ENCODE measurements at regions not wholly inside any gene's neighbourhood (a gene's known extent, or its start where the extent isn't known, plus 50 kb on each side); places are given as distances from the start of the nearest gene placed in this dataset.

DNA sequence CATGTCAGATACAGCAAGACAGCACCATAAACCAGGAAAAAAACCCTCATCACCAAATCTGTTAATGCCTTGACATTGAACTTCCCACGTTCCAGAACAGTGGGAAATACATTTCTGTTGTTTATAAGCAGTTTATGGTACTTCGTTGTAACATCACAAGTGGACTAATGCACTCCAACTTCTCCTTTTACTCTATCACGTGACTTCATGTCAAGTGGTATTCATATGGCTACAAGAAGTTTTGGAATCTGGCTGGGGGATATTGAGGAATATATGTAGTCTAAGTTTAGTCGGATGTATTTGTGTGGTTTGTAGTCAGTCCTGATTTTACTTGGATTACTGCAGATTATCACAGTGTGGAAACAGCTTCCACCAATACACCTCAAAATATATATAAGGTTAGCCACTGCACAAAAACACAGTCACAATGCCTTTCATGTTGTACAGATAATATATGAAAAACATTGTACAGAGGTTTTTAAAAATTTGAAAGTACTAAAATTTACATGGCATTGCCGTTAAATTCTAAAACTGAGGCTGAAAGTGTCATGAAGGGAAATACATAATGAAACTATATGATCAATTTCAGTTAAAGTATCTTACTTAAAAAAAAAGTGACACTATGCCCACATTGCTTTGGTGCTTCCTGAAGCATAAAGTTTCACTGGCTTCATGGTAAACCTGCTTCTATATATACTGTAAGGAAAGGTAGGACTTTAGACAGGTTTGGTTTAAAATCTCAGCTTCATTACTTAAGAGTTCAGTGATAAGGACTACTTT is 134.1 kb downstream of the CASP12 start:
- H2BK12ac ChIP-seq (ENCODE audit: low read length) = no peak overlapping the region
- WGBS (ENCODE audit: extremely low coverage, insufficient coverage, insufficient read length) = no CpG with 5 or more reads among the region's 5 CpGs

DNA sequence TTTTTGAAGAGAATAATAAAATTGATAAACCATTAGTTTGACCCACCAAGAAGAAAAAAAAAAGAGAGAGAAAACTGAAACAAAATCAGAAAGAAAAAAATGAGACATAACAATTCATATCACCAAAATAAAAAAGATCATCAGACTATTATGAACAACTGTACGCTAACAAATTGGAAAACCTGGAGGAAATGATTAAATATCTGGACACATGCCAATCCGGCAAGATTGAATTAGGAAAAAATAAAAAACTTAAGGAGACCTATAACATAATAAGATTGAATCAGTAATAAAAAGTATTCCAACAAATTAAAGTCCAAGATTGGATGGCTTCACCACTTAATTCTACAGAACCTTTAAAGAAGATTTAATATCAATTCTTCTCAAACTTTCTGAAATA is 136.7 kb downstream of the CASP12 start:
- Histone ChIP-seq H4K12ac (ENCODE audit: low read depth, low read length) (no peak overlapping the region), H3K9ac (ENCODE audit: low read length) (no peak overlapping the region), H3K4me3 (ENCODE audit: low read depth, low read length) (no peak overlapping the region), H3K36me3 (ENCODE audit: control insufficient read depth in 1 of 2, insufficient read depth in 2 of 2, low read length in 2 of 2) (no peaks in the 10 kb centered on the region), H3K4me2 (ENCODE audit: low read length) (no peak overlapping the region), H3K18ac (ENCODE audit: low read length) (no peak overlapping the region), H2AFZ (ENCODE audit: insufficient read depth, low read length, poor library complexity) (no peak overlapping the region), H3K23ac (ENCODE audit: low read length) (no peak overlapping the region), H3K79me1 (ENCODE audit: low read length) (no peaks in the 10 kb centered on the region), H2AK5ac (ENCODE audit: low read length) (no peak overlapping the region), H3K4ac (ENCODE audit: low read depth, low read length) (no peak overlapping the region), H2BK12ac (ENCODE audit: low read length) (no peak overlapping the region), H4K91ac (ENCODE audit: low read depth, low read length) (no peak overlapping the region), H4K8ac (ENCODE audit: low read depth, low read length) (no peak overlapping the region), H3K14ac (ENCODE audit: low read length) (no peak overlapping the region), H3K4me1 (ENCODE audit: control insufficient read depth in 1 of 2, insufficient read depth in 2 of 2, low read length in 2 of 2) (peaks cover 5 to 6% of the 10 kb centered on the region in 2 experiments), H2BK5ac (ENCODE audit: low read depth, low read length, poor library complexity) (no peak overlapping the region), H3K27ac (ENCODE audit: low read depth, low read length) (no peak overlapping the region), H2BK120ac (ENCODE audit: insufficient read depth, low read length, poor library complexity) (no peak overlapping the region), H3K79me2 (ENCODE audit: control insufficient read depth, insufficient read depth, low read length, poor library complexity) (no peaks in the 10 kb centered on the region), H3K9me3 (ENCODE audit: insufficient read depth, low read depth, low read length) (no peaks in the 10 kb centered on the region), H3K27me3 (ENCODE audit: insufficient read depth, low read length) (no peaks in the 10 kb centered on the region)
- DNase-seq = no peak
- WGBS (ENCODE audit: extremely low coverage, insufficient coverage, insufficient read length) = no CpG with 5 or more reads among the region's 2 CpGs

More for the DNA sequence above, 134.1 kb downstream of the CASP12 start:
- Histone ChIP-seq H3K9ac (ENCODE audit: low read length) (no peak overlapping the region), H3K27ac (ENCODE audit: low read depth, low read length) (no peak overlapping the region), H3K79me2 (ENCODE audit: control insufficient read depth, insufficient read depth, low read length, poor library complexity) (no peaks in the 10 kb centered on the region), H2AFZ (ENCODE audit: insufficient read depth, low read length, poor library complexity) (no peak overlapping the region), H2BK5ac (ENCODE audit: low read depth, low read length, poor library complexity) (no peak overlapping the region), H3K4me1 (ENCODE audit: control insufficient read depth in 1 of 2, insufficient read depth in 2 of 2, low read length in 2 of 2) (no peaks in the 10 kb centered on the region), H3K4me3 (ENCODE audit: low read depth, low read length) (no peak overlapping the region), H3K4ac (ENCODE audit: low read depth, low read length) (no peak overlapping the region), H3K14ac (ENCODE audit: low read length) (no peak overlapping the region), H3K23ac (ENCODE audit: low read length) (no peak overlapping the region), H2BK120ac (ENCODE audit: insufficient read depth, low read length, poor library complexity) (no peak overlapping the region), H4K91ac (ENCODE audit: low read depth, low read length) (no peak overlapping the region), H3K9me3 (ENCODE audit: insufficient read depth, low read depth, low read length) (no peaks in the 10 kb centered on the region), H3K36me3 (ENCODE audit: control insufficient read depth in 1 of 2, insufficient read depth in 2 of 2, low read length in 2 of 2) (no peaks in the 10 kb centered on the region), H2AK5ac (ENCODE audit: low read length) (no peak overlapping the region), H3K27me3 (ENCODE audit: insufficient read depth, low read length) (no peaks in the 10 kb centered on the region), H4K12ac (ENCODE audit: low read depth, low read length) (no peak overlapping the region), H4K8ac (ENCODE audit: low read depth, low read length) (no peak overlapping the region), H3K79me1 (ENCODE audit: low read length) (no peaks in the 10 kb centered on the region), H3K18ac (ENCODE audit: low read length) (no peak overlapping the region), H3K4me2 (ENCODE audit: low read length) (no peak overlapping the region)
- no peak for DNase-seq

DNA sequence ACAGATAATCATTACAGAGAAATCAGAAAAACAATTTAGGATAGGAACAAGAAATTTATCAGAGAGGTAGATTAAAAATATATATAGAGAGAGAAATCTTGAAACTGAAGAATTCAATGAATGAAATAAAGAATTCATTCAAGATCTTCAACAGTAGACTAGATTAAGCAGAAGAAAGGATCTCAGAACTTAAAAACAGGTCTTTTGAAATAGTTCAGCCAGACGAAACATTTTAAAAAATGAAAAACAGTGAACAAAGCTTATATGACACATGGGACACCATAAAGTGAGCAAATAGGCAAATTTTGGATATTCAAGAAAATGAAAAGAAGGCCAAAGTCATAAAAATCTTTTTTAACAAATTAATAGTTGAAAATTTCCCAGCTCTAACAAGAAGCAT is 138.8 kb downstream of the CASP12 start:
- no peaks in the 10 kb centered on the region for H3K36me3 ChIP-seq (ENCODE audit: control insufficient read depth in 1 of 2, insufficient read depth in 2 of 2, low read length in 2 of 2)
- H2BK120ac ChIP-seq (ENCODE audit: insufficient read depth, low read length, poor library complexity) = no peak overlapping the region
- no peak overlapping the region for H3K4me2 ChIP-seq (ENCODE audit: low read length)
- H3K4me3 ChIP-seq (ENCODE audit: low read depth, low read length) = no peak overlapping the region
- H3K9me3 ChIP-seq (ENCODE audit: insufficient read depth, low read depth, low read length) = no peaks in the 10 kb centered on the region
- no peak overlapping the region for H3K27ac ChIP-seq (ENCODE audit: low read depth, low read length)
- no peak overlapping the region for H3K18ac ChIP-seq (ENCODE audit: low read length)
- H3K79me2 ChIP-seq (ENCODE audit: control insufficient read depth, insufficient read depth, low read length, poor library complexity) = no peaks in the 10 kb centered on the region
- WGBS (ENCODE audit: extremely low coverage, insufficient coverage, insufficient read length) = no CpG with 5 or more reads among the region's 1 CpG
- no peak overlapping the region for H3K9ac ChIP-seq (ENCODE audit: low read length)
- H3K14ac ChIP-seq (ENCODE audit: low read length) = no peak overlapping the region
- H3K4me1 ChIP-seq (ENCODE audit: control insufficient read depth in 1 of 2, insufficient read depth in 2 of 2, low read length in 2 of 2) = peaks cover 5 to 6% of the 10 kb centered on the region in 2 experiments
- H4K12ac ChIP-seq (ENCODE audit: low read depth, low read length) = no peak overlapping the region
- no peaks in the 10 kb centered on the region for H3K79me1 ChIP-seq (ENCODE audit: low read length)
- H4K8ac ChIP-seq (ENCODE audit: low read depth, low read length) = no peak overlapping the region
- H4K91ac ChIP-seq (ENCODE audit: low read depth, low read length) = no peak overlapping the region
- H3K27me3 ChIP-seq (ENCODE audit: insufficient read depth, low read length) = no peaks in the 10 kb centered on the region
- no peak overlapping the region for H2BK12ac ChIP-seq (ENCODE audit: low read length)
- no peak overlapping the region for H3K4ac ChIP-seq (ENCODE audit: low read depth, low read length)
- DNase-seq = no peak
- H2AFZ ChIP-seq (ENCODE audit: insufficient read depth, low read length, poor library complexity) = no peak overlapping the region
- no peak overlapping the region for H2BK5ac ChIP-seq (ENCODE audit: low read depth, low read length, poor library complexity)
- no peak overlapping the region for H3K23ac ChIP-seq (ENCODE audit: low read length)
- no peak overlapping the region for H2AK5ac ChIP-seq (ENCODE audit: low read length)

- Histone ChIP-seq H3K4ac (ENCODE audit: low read depth, low read length) (no peak overlapping the region), H3K4me2 (ENCODE audit: low read length) (no peak overlapping the region), H3K4me3 (ENCODE audit: low read depth, low read length) (no peak overlapping the region), H4K8ac (ENCODE audit: low read depth, low read length) (no peak overlapping the region), H2BK120ac (ENCODE audit: insufficient read depth, low read length, poor library complexity) (no peak overlapping the region), H4K12ac (ENCODE audit: low read depth, low read length) (no peak overlapping the region), H3K4me1 (ENCODE audit: control insufficient read depth in 1 of 2, insufficient read depth in 2 of 2, low read length in 2 of 2) (no peaks in the 10 kb centered on the region), H3K9me3 (ENCODE audit: insufficient read depth, low read depth, low read length) (no peaks in the 10 kb centered on the region), H2BK5ac (ENCODE audit: low read depth, low read length, poor library complexity) (no peak overlapping the region), H3K79me1 (ENCODE audit: low read length) (no peaks in the 10 kb centered on the region), H3K9ac (ENCODE audit: low read length) (no peak overlapping the region), H3K36me3 (ENCODE audit: control insufficient read depth in 1 of 2, insufficient read depth in 2 of 2, low read length in 2 of 2) (no peaks in the 10 kb centered on the region), H3K23ac (ENCODE audit: low read length) (no peak overlapping the region), H2BK12ac (ENCODE audit: low read length) (no peak overlapping the region), H4K91ac (ENCODE audit: low read depth, low read length) (no peak overlapping the region), H2AK5ac (ENCODE audit: low read length) (no peak overlapping the region), H3K14ac (ENCODE audit: low read length) (no peak overlapping the region), H3K79me2 (ENCODE audit: control insufficient read depth, insufficient read depth, low read length, poor library complexity) (no peaks in the 10 kb centered on the region), H3K27ac (ENCODE audit: low read depth, low read length) (no peak overlapping the region), H2AFZ (ENCODE audit: insufficient read depth, low read length, poor library complexity) (no peak overlapping the region), H3K27me3 (ENCODE audit: insufficient read depth, low read length) (no peaks in the 10 kb centered on the region), H3K18ac (ENCODE audit: low read length) (no peak overlapping the region)
- WGBS (ENCODE audit: extremely low coverage, insufficient coverage, insufficient read length) = no CpG with 5 or more reads among the region's 3 CpGs
- no peak for DNase-seq
Measured at GRCh38 chr11:104738918-104739317, 159.3 kb downstream of the CASP12 start.

Measured in trophoblast cell (in vitro differentiated cells and primary cell).